Stimulated activated CD4-positive, alpha-beta T cell treated with anti-CD3 and anti-CD28 coated beads, Interleukin-2, amount 100 ng/mL, for 24 hours (primary cell): ENCODE measurements at regions not wholly inside any gene's neighbourhood (a gene's known extent, or its start where the extent isn't known, plus 50 kb on each side); places are given as distances from the start of the nearest gene placed in this dataset.

ENCODE experiments used
- DNase-seq, 2 donors: peaks; one replicate each; pipeline ENCODE4 v3.0.0-alpha.2; 2020

GRCh38 chr13:81726037-81726726 lies 1385.3 kb upstream of the SPRY2 start:
- no peak for DNase-seq

GRCh38 chr13:81722456-81722855 lies 1381.5 kb upstream of the SPRY2 start:
- DNase-seq = no peak

GRCh38 chr13:81721400-81721799 lies 1380.5 kb upstream of the SPRY2 start:
- no peak for DNase-seq

GRCh38 chr13:81714513-81714912 lies 1373.6 kb upstream of the SPRY2 start:
- no peak for DNase-seq

- no peak for DNase-seq
Observed at GRCh38 chr13:81713201-81713600, 1372.3 kb upstream of the SPRY2 start.

GRCh38 chr13:81697826-81698225 lies 1356.9 kb upstream of the SPRY2 start:
- no peak for DNase-seq

- no peak for DNase-seq
Observed at GRCh38 chr13:81686877-81687276, 1346.0 kb upstream of the SPRY2 start.

GRCh38 chr13:81683521-81683920 lies 1342.6 kb upstream of the SPRY2 start:
- no peak for DNase-seq

- no peak for DNase-seq
Observed at GRCh38 chr13:81682081-81682630, 1341.2 kb upstream of the SPRY2 start.

- no peak for DNase-seq
Observed at GRCh38 chr13:81677857-81678256, 1336.9 kb upstream of the SPRY2 start.

- DNase-seq = no peak
Observed at GRCh38 chr13:81676008-81676407, 1335.1 kb upstream of the SPRY2 start.

- DNase-seq = no peak
Observed at GRCh38 chr13:81671064-81671463, 1330.1 kb upstream of the SPRY2 start.

GRCh38 chr13:81670048-81670447 lies 1329.1 kb upstream of the SPRY2 start:
- DNase-seq = no peak

GRCh38 chr13:81664872-81665271 lies 1323.9 kb upstream of the SPRY2 start:
- DNase-seq = no peak

- DNase-seq = no peak
Observed at GRCh38 chr13:81659984-81660383, 1319.1 kb upstream of the SPRY2 start.

GRCh38 chr13:81658598-81659370 lies 1317.9 kb upstream of the SPRY2 start:
- DNase-seq = no peak

- DNase-seq = no peak
Observed at GRCh38 chr13:81639984-81640582, 1299.2 kb upstream of the SPRY2 start.

- DNase-seq = no peak
Observed at GRCh38 chr13:81637457-81637856, 1296.5 kb upstream of the SPRY2 start.

GRCh38 chr13:81636120-81636519 lies 1295.2 kb upstream of the SPRY2 start:
- DNase-seq = no peak

GRCh38 chr13:81615031-81615430 lies 1274.1 kb upstream of the SPRY2 start:
- no peak for DNase-seq

- DNase-seq = no peak
Observed at GRCh38 chr13:81610644-81611043, 1269.7 kb upstream of the SPRY2 start.

GRCh38 chr13:81609335-81609734 lies 1268.4 kb upstream of the SPRY2 start:
- DNase-seq = no peak

- DNase-seq = no peak
Observed at GRCh38 chr13:81606074-81606473, 1265.1 kb upstream of the SPRY2 start.

- DNase-seq = no peak
Observed at GRCh38 chr13:81602241-81602640, 1261.3 kb upstream of the SPRY2 start.
